Keratinocyte (primary cell): ENCODE measurements at regions not wholly inside any gene's neighbourhood (a gene's known extent, or its start where the extent isn't known, plus 50 kb on each side); places are given as distances from the start of the nearest gene placed in this dataset.

ENCODE experiments used
- CTCF ChIP-seq, 3 experiments: IDR thresholded peaks in 1 of 3; conservative IDR thresholded peaks in 1 of 3; optimal IDR thresholded peaks in 1 of 3; 2 replicates in 2 of 3; 3 replicates in 1 of 3; pipeline versions ENCODE3 to v1.5.1; 2011; ENCODE audit warnings: low read length in 3 of 3, mild to moderate bottlenecking in 3 of 3, moderate library complexity in 2 of 3, control low read depth in 1 of 3, inconsistent platforms in 1 of 3; ENCODE audit not compliant: insufficient read depth in 2 of 3; ENCODE audit errors: extremely low read depth in 1 of 3
- EZH2 ChIP-seq: IDR thresholded peaks from one replicate; pipeline ENCODE4 v1.6.1; 2012; ENCODE audit warnings: inconsistent platforms, mild to moderate bottlenecking, low read length, moderate library complexity

GRCh38 chr2:147182260-147182659 is 662.6 kb upstream of the ACVR2A start:
- TF ChIP-seq EZH2 (no peak), CTCF (optimal IDR thresholded peaks at IDR 0.05 in 1 of 3, IDR thresholded peaks at IDR 0.05 in 1 of 3, conservative IDR thresholded peaks at IDR 0.05 in 1 of 3; ENCODE audit: extremely low read depth in 1 of 3, insufficient read depth in 2 of 3, low read length in 3 of 3) (no peak)
